Sigmoid colon (tissue), 6 donors: ENCODE measurements at regions not wholly inside any gene's neighbourhood (a gene's known extent, or its start where the extent isn't known, plus 50 kb on each side); places are given as distances from the start of the nearest gene placed in this dataset.

Source experiments
- DNase-seq: peaks from one replicate; pipeline ENCODE4 v3.0.0-alpha.2; 2019
- H3K27ac ChIP-seq, 4 donors: fragments of 200-600 bp; sonication (generic); one replicate each; pipeline ENCODE4 v1.5.1; 2016 to 2019; ENCODE audit warnings: mild to moderate bottlenecking in 1 of 4
- H3K27me3 ChIP-seq, 3 donors: fragments of 200-600 bp; sonication (generic); one replicate each; pipeline ENCODE4 v1.5.1; 2019; ENCODE audit warnings: mild to moderate bottlenecking in 1 of 3
- H3K36me3 ChIP-seq, 4 donors: fragments of 200-600 bp; sonication (generic); one replicate each; pipeline ENCODE4 v1.5.1; 2016 to 2019
- H3K4me1 ChIP-seq, 4 donors: fragments of 200-600 bp; sonication (generic); one replicate each; pipeline ENCODE4 v1.5.1; 2017 to 2019
- H3K4me3 ChIP-seq, 4 donors: fragments of 200-600 bp; sonication (generic); one replicate each; pipeline ENCODE4 v1.5.1; 2017 to 2019; ENCODE audit warnings: mild to moderate bottlenecking in 2 of 4, moderate library complexity in 1 of 4
- H3K9me3 ChIP-seq, 4 donors: fragments of 200-600 bp in 3 of 4; sonication (generic) in 3 of 4; one replicate each; pipeline versions ENCODE4 v1.5.1 to v1.6.1; 2013 to 2019
- CTCF ChIP-seq, 4 experiments: fragments of 450-650 bp in 3 of 4; fragments of 200-600 bp in 1 of 4; IDR thresholded peaks; one replicate each; pipeline ENCODE4 v1.5.1; 2016 to 2019; ENCODE audit warnings: antibody characterized with exemption in 4 of 4, mild to moderate bottlenecking in 3 of 4, moderate library complexity in 2 of 4
- EP300 ChIP-seq, 4 donors: sonication (generic); formaldehyde crosslinking; IDR thresholded peaks; one replicate each; pipeline ENCODE4 v1.6.1; 2017; ENCODE audit warnings: antibody characterized with exemption in 4 of 4
- POLR2A ChIP-seq, 2 donors: fragments of 450-650 bp; IDR thresholded peaks; one replicate each; pipeline ENCODE4 v1.6.1; 2016; ENCODE audit warnings: antibody characterized with exemption in 2 of 2, mild to moderate bottlenecking in 2 of 2, moderate library complexity in 2 of 2
- POLR2AphosphoS5 ChIP-seq, 4 donors: sonication (generic); formaldehyde crosslinking; IDR thresholded peaks; one replicate each; pipeline ENCODE4 v1.6.1; 2017; ENCODE audit warnings: antibody characterized with exemption in 4 of 4
- WGBS, 2 donors: extraction: QIAGEN DNeasy Blood & Tissue Kit; methylation state at CpG; one replicate each; pipeline ENCODE4 v1.1.7; 2013; 5-methylcytosine and 5-hydroxymethylcytosine counted together
- intact Hi-C: fragments of 100-400 bp; cut with DNase I; formaldehyde crosslinking; loops from one replicate; pipeline ENCODE4 v1.15.1; 2023
- donor health status: healthy with polysubstance abuse.
- donor health status: healthy.

- Histone ChIP-seq H3K4me1 (peaks cover 0 to 7% (median 0%) of the 10 kb centered on the region in 4 donors), H3K36me3 (no peaks in the 10 kb centered on the region), H3K27ac (no peak overlapping the region), H3K27me3 (no peaks in the 10 kb centered on the region), H3K4me3 (no peak overlapping the region), H3K9me3 (no peaks in the 10 kb centered on the region)
- no peak for DNase-seq
- no peak for TF ChIP-seq POLR2A (IDR thresholded peaks at IDR 0.05)
- TF ChIP-seq CTCF (IDR thresholded peaks at IDR 0.05) = no peak
- no peak for TF ChIP-seq POLR2AphosphoS5 (IDR thresholded peaks at IDR 0.05)
- no peak for TF ChIP-seq EP300 (IDR thresholded peaks at IDR 0.05)
- intact Hi-C loops = no loop called here
- 76% methylated on average over 1 of the region's 1 CpG for WGBS, 2 donors
Measured at GRCh38 chr21:16625491-16625890, 887.4 kb upstream of the CXADR start.

DNA sequence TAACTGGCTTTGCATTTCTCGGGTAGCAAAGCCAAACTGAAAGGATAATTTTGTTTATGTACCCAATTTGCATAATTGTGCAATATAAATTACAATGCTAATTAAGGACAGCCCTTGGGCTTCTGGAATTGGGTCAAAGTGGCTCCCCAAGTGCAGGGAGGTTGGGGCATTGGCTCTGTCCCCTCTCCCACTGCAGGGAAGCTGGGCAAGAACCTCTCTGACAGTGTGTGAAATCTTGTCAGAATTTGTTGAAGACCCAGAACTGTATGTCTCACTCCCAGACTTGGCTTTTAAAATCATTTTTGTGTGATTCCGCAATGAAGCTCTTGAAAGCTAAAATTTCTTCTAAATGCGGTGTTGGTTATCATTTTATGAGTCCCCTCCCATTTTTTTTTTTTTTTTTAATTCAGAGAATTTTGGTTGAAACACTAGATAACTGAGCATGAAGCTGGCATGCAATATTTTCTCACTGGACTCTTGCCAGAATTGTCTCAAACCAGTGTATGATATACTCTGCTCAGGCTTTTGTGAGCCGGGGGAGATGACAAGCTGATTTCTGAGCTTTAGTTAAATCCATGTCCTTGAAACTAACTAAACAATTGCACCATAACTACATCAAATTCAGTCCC is 878.9 kb upstream of the CXADR start:
- Histone ChIP-seq H3K36me3 (no peaks in the 10 kb centered on the region), H3K27ac (no peak overlapping the region), H3K4me1 (peaks cover 0 to 3% (median 0%) of the 10 kb centered on the region in 4 donors), H3K9me3 (no peaks in the 10 kb centered on the region), H3K27me3 (no peaks in the 10 kb centered on the region), H3K4me3 (no peak overlapping the region)
- 63 to 75% methylated on average over 4 of the region's 4 CpGs for WGBS, 2 donors
- intact Hi-C loops = no loop called here
- DNase-seq = no peak
- TF ChIP-seq EP300 (IDR thresholded peaks at IDR 0.05) = no peak
- TF ChIP-seq POLR2AphosphoS5 (IDR thresholded peaks at IDR 0.05) = no peak
- no peak for TF ChIP-seq POLR2A (IDR thresholded peaks at IDR 0.05)
- no peak for TF ChIP-seq CTCF (IDR thresholded peaks at IDR 0.05)

- TF ChIP-seq POLR2AphosphoS5 (IDR thresholded peaks at IDR 0.05) = no peak
- no peak for TF ChIP-seq CTCF (IDR thresholded peaks at IDR 0.05)
- TF ChIP-seq EP300 (IDR thresholded peaks at IDR 0.05) = no peak
- TF ChIP-seq POLR2A (IDR thresholded peaks at IDR 0.05) = no peak
- Histone ChIP-seq H3K4me3 (no peak overlapping the region), H3K27me3 (no peaks in the 10 kb centered on the region), H3K27ac (no peak overlapping the region), H3K36me3 (no peaks in the 10 kb centered on the region), H3K9me3 (no peaks in the 10 kb centered on the region), H3K4me1 (peaks cover 0 to 3% (median 0%) of the 10 kb centered on the region in 4 donors)
- DNase-seq = no peak
- WGBS, 2 donors = 53 to 58% methylated on average over 4 of the region's 4 CpGs
- intact Hi-C loops = no loop called here
Measured at GRCh38 chr21:16634515-16634914, 878.3 kb upstream of the CXADR start.

DNA sequence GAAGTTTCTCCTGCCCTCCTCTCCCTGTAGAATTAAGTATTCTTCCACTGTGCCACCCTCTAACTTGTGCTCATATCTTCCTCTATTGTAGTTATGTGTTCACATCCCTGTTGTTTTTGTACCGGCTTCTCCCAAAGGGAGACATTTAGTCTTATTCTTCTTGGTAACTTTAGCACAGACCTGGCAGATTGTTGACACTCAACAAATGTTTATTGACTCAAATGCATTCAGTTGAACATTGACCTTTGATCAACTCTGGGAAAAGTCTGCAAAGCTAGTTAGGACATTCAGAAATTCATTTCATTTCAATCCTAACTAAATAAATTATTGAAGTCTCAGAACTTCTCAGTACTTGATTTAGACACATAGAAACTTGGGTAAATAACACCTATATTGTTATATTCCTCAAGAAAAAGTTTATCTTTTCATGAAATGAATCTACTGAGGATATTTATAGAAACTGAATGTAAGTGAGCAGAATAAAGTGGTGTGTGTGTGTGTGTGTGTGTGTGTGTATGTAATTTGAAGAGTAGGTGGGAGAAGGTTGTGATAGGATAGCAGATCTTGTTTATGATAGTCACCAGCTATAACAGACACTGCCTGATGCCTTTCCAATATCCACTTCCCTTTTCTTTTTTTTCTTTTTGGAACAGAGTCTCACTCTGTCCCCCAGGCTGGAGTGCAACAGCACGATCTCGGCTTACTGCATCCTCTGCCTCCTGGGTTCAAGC is 872.4 kb upstream of the CXADR start:
- Histone ChIP-seq H3K27me3 (no peaks in the 10 kb centered on the region), H3K36me3 (no peaks in the 10 kb centered on the region), H3K9me3 (no peaks in the 10 kb centered on the region), H3K4me1 (no peaks in the 10 kb centered on the region), H3K4me3 (no peak overlapping the region), H3K27ac (no peak overlapping the region)
- intact Hi-C loops = no loop called here
- 74 to 92% methylated on average over 3 of the region's 3 CpGs for WGBS, 2 donors
- TF ChIP-seq EP300 (IDR thresholded peaks at IDR 0.05) (no peak), CTCF (IDR thresholded peaks at IDR 0.05) (no peak)
- no peak for DNase-seq
